HUES6 (cell line): ENCODE measurements at regions not wholly inside any gene's neighbourhood (a gene's known extent, or its start where the extent isn't known, plus 50 kb on each side); places are given as distances from the start of the nearest gene placed in this dataset.
"Not testable (repeated sequence)": the region's sequence is repeated elsewhere in the genome, so short reads cannot be mapped to it uniquely, and the experiment has no call there.

Experiments used
- H3K27ac ChIP-seq: 2 replicates; pipeline ENCODE4 v1.7.0; 2013; ENCODE audit warnings: low read depth, mild to moderate bottlenecking, low read length, inconsistent platforms
- H3K27me3 ChIP-seq: 2 replicates; pipeline ENCODE4 v1.6.1; 2013; ENCODE audit warnings: low read length; ENCODE audit not compliant: control insufficient read depth, insufficient read depth
- H3K36me3 ChIP-seq: 2 replicates; pipeline ENCODE4 v1.6.1; 2013; ENCODE audit warnings: low read length; ENCODE audit not compliant: control insufficient read depth, insufficient read depth
- H3K4me1 ChIP-seq: 2 replicates; pipeline ENCODE4 v1.6.1; 2013; ENCODE audit warnings: low read length; ENCODE audit not compliant: control insufficient read depth, insufficient read depth
- H3K4me3 ChIP-seq: 2 replicates; pipeline ENCODE4 v1.5.1; 2013; ENCODE audit warnings: low read depth, low read length
- H3K9ac ChIP-seq: one replicate; pipeline ENCODE4 v1.6.1; 2013; ENCODE audit warnings: mild to moderate bottlenecking, low read length
- H3K9me3 ChIP-seq: 2 replicates; pipeline ENCODE4 v1.6.1; 2013; ENCODE audit warnings: low read depth, low read length; ENCODE audit not compliant: control insufficient read depth, insufficient read depth

- not testable (repeated sequence) for H3K36me3 ChIP-seq, H3K27me3 ChIP-seq, H3K4me3 ChIP-seq, H3K4me1 ChIP-seq, H3K9me3 ChIP-seq, H3K9ac ChIP-seq, H3K27ac ChIP-seq
These were observed 1348.2 kb downstream of the GATA3 start for GRCh38 chr10:9402507-9403195.

GRCh38 chr10:9407201-9407600 lies 1352.7 kb downstream of the GATA3 start:
- not testable (repeated sequence) for H3K27me3 ChIP-seq, H3K4me1 ChIP-seq, H3K4me3 ChIP-seq, H3K36me3 ChIP-seq, H3K27ac ChIP-seq, H3K9me3 ChIP-seq, H3K9ac ChIP-seq

GRCh38 chr10:9416331-9416730 lies 1361.8 kb downstream of the GATA3 start:
- no peaks in the 10 kb centered on the region for H3K27me3 ChIP-seq
- H3K4me3 ChIP-seq: no peak overlapping the region
- H3K9me3 ChIP-seq: no peaks in the 10 kb centered on the region
- H3K27ac ChIP-seq: no peak overlapping the region
- no peaks in the 10 kb centered on the region for H3K4me1 ChIP-seq
- H3K36me3 ChIP-seq: no peaks in the 10 kb centered on the region
- H3K9ac ChIP-seq: no peak overlapping the region

GRCh38 chr10:9419757-9420156 lies 1365.3 kb downstream of the GATA3 start:
- H3K4me1 ChIP-seq: no peaks in the 10 kb centered on the region
- no peaks in the 10 kb centered on the region for H3K27me3 ChIP-seq
- H3K9me3 ChIP-seq: peaks cover 10% of the 10 kb centered on the region
- H3K36me3 ChIP-seq: no peaks in the 10 kb centered on the region
- H3K9ac ChIP-seq: no peak overlapping the region
- H3K27ac ChIP-seq: no peak overlapping the region
- H3K4me3 ChIP-seq: no peak overlapping the region

GRCh38 chr10:9427209-9427608 lies 1372.7 kb downstream of the GATA3 start:
- H3K9ac ChIP-seq: no peak overlapping the region
- H3K27me3 ChIP-seq: no peaks in the 10 kb centered on the region
- H3K4me1 ChIP-seq: no peaks in the 10 kb centered on the region
- H3K36me3 ChIP-seq: no peaks in the 10 kb centered on the region
- no peak overlapping the region for H3K4me3 ChIP-seq
- peaks cover 22% of the 10 kb centered on the region for H3K9me3 ChIP-seq
- no peak overlapping the region for H3K27ac ChIP-seq

- peaks cover 7% of the 10 kb centered on the region; the same call in 1 of the 2 replicates for H3K9me3 ChIP-seq
- no peak overlapping the region for H3K27ac ChIP-seq
- H3K4me3 ChIP-seq: no peak overlapping the region
- no peaks in the 10 kb centered on the region for H3K36me3 ChIP-seq
- no peaks in the 10 kb centered on the region for H3K27me3 ChIP-seq
- H3K4me1 ChIP-seq: no peaks in the 10 kb centered on the region
- H3K9ac ChIP-seq: no peak overlapping the region
These were observed 1382.6 kb downstream of the GATA3 start for GRCh38 chr10:9437131-9437530.

- H3K9ac ChIP-seq: no peak overlapping the region
- no peak overlapping the region for H3K4me3 ChIP-seq
- no peaks in the 10 kb centered on the region for H3K9me3 ChIP-seq
- no peak overlapping the region for H3K27ac ChIP-seq
- no peaks in the 10 kb centered on the region for H3K36me3 ChIP-seq
- H3K27me3 ChIP-seq: no peaks in the 10 kb centered on the region
- no peaks in the 10 kb centered on the region for H3K4me1 ChIP-seq
These were observed 1389.3 kb downstream of the GATA3 start for GRCh38 chr10:9443758-9444157.

GRCh38 chr10:9449530-9449929 lies 1395.0 kb downstream of the GATA3 start:
- H3K4me1 ChIP-seq: no peaks in the 10 kb centered on the region
- H3K27me3 ChIP-seq: no peaks in the 10 kb centered on the region
- no peaks in the 10 kb centered on the region for H3K36me3 ChIP-seq
- H3K4me3 ChIP-seq: no peak overlapping the region
- H3K9me3 ChIP-seq: peaks cover 11% of the 10 kb centered on the region
- H3K27ac ChIP-seq: no peak overlapping the region
- H3K9ac ChIP-seq: no peak overlapping the region

GRCh38 chr10:9450801-9451200 lies 1396.3 kb downstream of the GATA3 start:
- no peak overlapping the region for H3K4me3 ChIP-seq
- no peak overlapping the region for H3K27ac ChIP-seq
- H3K9ac ChIP-seq: no peak overlapping the region
- H3K4me1 ChIP-seq: no peaks in the 10 kb centered on the region
- H3K27me3 ChIP-seq: no peaks in the 10 kb centered on the region
- no peaks in the 10 kb centered on the region for H3K36me3 ChIP-seq
- H3K9me3 ChIP-seq: peaks cover 13% of the 10 kb centered on the region

GRCh38 chr10:9451211-9451773 lies 1396.8 kb downstream of the GATA3 start:
- Histone ChIP-seq H3K9me3 (peaks cover 13% of the 10 kb centered on the region), H3K27me3 (no peaks in the 10 kb centered on the region), H3K27ac (no peak overlapping the region), H3K4me3 (no peak overlapping the region), H3K9ac (no peak overlapping the region), H3K36me3 (no peaks in the 10 kb centered on the region), H3K4me1 (no peaks in the 10 kb centered on the region)

- no peak overlapping the region for H3K9ac ChIP-seq
- no peak overlapping the region for H3K4me3 ChIP-seq
- peaks cover 13% of the 10 kb centered on the region for H3K9me3 ChIP-seq
- H3K27me3 ChIP-seq: no peaks in the 10 kb centered on the region
- H3K36me3 ChIP-seq: no peaks in the 10 kb centered on the region
- H3K4me1 ChIP-seq: no peaks in the 10 kb centered on the region
- no peak overlapping the region for H3K27ac ChIP-seq
These were observed 1397.6 kb downstream of the GATA3 start for GRCh38 chr10:9452056-9452455.
